Fibroblast of lung (primary cell): ENCODE measurements at regions not wholly inside any gene's neighbourhood (a gene's known extent, or its start where the extent isn't known, plus 50 kb on each side); places are given as distances from the start of the nearest gene placed in this dataset.

Experiments used
- CTCF ChIP-seq, 2 donors: IDR thresholded peaks in 1 of 2; conservative IDR thresholded peaks in 1 of 2; 1 replicate in 1 of 2; 2 replicates in 1 of 2; pipeline ENCODE4 v1.5.1; 2011 to 2012; ENCODE audit warnings: low read length in 2 of 2, control low read depth in 1 of 2, inconsistent platforms in 1 of 2, low read depth in 1 of 2, mild to moderate bottlenecking in 1 of 2
- EZH2 ChIP-seq: IDR thresholded peaks from 2 replicates; pipeline ENCODE4 v1.5.1; 2012; ENCODE audit warnings: low read length, control low read depth, mild to moderate bottlenecking; ENCODE audit errors: missing control alignments

GRCh38 chr12:24730489-24730896 lies 218.4 kb downstream of the BCAT1 start:
- TF ChIP-seq CTCF (conservative IDR thresholded peaks at IDR 0.05 in 1 of 2, IDR thresholded peaks at IDR 0.05 in 1 of 2; ENCODE audit: low read depth in 1 of 2, low read length in 2 of 2) (no peak), EZH2 (no peak)
